Renal cortex interstitium (tissue), 11 donors: ENCODE measurements at regions not wholly inside any gene's neighbourhood (a gene's known extent, or its start where the extent isn't known, plus 50 kb on each side); places are given as distances from the start of the nearest gene placed in this dataset.

ENCODE experiments used
- DNase-seq, 11 donors: peaks; one replicate each; pipeline ENCODE4 v3.0.0-alpha.2; 2013; ENCODE audit warnings: low read depth in 9 of 11, low spot score in 4 of 11; ENCODE audit errors: extremely low read depth in 1 of 11

- no peak for DNase-seq
Measured at GRCh38 chr15:89421219-89421618, 75.2 kb downstream of the RHCG start.

GRCh38 chr15:89419370-89419984 is 76.9 kb downstream of the RHCG start:
- DNase-seq: peak in 10 of 11 donors; percentile 43 to 75 (median 65)

GRCh38 chr15:89417206-89417725 is 79.1 kb downstream of the RHCG start:
- DNase-seq: no peak

GRCh38 chr15:89416339-89417183 is 79.8 kb downstream of the RHCG start:
- DNase-seq: peak in 7 of 11 donors; percentile 36 to 58 (median 48)

GRCh38 chr15:89414571-89414970 is 79.9 kb upstream of the POLG start:
- no peak for DNase-seq

- no peak for DNase-seq
Measured at GRCh38 chr15:89413877-89414276, 79.3 kb upstream of the POLG start.

GRCh38 chr15:89412905-89413411 is 78.3 kb upstream of the POLG start:
- DNase-seq: no peak

- DNase-seq: no peak
Measured at GRCh38 chr15:89410039-89410435, 75.4 kb upstream of the POLG start.

GRCh38 chr15:89409184-89410038 is 74.8 kb upstream of the POLG start:
- DNase-seq: no peak

- no peak for DNase-seq
Measured at GRCh38 chr15:89408372-89409183, 74.0 kb upstream of the POLG start.

- DNase-seq: no peak
Measured at GRCh38 chr15:89406940-89407607, 72.5 kb upstream of the POLG start.

GRCh38 chr15:89406218-89406939 is 71.8 kb upstream of the POLG start:
- DNase-seq: no peak

GRCh38 chr15:89405494-89405893 is 70.9 kb upstream of the POLG start:
- no peak for DNase-seq

- DNase-seq: no peak
Measured at GRCh38 chr15:89404023-89404422, 69.4 kb upstream of the POLG start.

- DNase-seq: no peak
Measured at GRCh38 chr15:89402518-89402805, 67.8 kb upstream of the POLG start.

- no peak for DNase-seq
Measured at GRCh38 chr15:89401631-89402517, 67.2 kb upstream of the POLG start.
